ENCODE measurements at regions not wholly inside any gene's neighbourhood (a gene's known extent, or its start where the extent isn't known, plus 50 kb on each side); places are given as distances from the start of the nearest gene placed in this dataset.

DNA sequence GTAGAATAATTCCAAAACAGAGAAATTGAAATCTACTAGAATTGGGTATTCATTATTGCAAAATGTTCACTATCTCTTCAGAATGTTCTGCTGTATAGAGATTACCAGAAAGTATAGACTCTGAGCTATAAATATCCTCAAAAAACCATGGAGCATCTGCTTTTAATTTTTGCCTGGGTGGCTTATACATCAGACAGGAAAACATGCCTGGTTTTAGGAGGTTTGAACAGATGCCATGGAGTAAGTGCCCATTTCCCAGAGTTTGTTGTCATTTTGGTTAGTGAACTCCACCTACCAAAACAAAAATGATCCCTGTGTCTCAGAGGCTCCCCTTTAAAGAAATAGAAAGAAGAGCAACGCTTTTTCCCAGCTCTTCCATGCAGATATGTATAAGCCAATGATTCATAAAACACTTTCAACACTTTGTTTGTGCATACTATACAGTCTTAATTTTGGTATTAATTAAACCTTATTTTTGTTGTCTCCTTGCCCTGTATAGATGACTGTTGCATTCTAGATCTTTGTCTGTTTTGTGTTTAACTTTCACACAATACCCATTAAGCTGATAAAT is 68.7 kb downstream of the MEPE start:
- no peaks in the 10 kb centered on the region for H3K27me3 ChIP-seq
- no peak overlapping the region for H3K4me3 ChIP-seq
- H3K9me3 ChIP-seq: no peaks in the 10 kb centered on the region
- 73 to 100% methylated on average over 1 of the region's 1 CpG for WGBS, 2 donors (ENCODE audit: low coverage in 1 of 2)
- H3K27ac ChIP-seq: no peak overlapping the region
- no peak for TF ChIP-seq POLR2A (IDR thresholded peaks at IDR 0.05)
- TF ChIP-seq EP300 (IDR thresholded peaks at IDR 0.05): no peak
- H3K4me1 ChIP-seq: no peaks in the 10 kb centered on the region
- no peaks in the 10 kb centered on the region for H3K36me3 ChIP-seq
- ATAC-seq: no peak

DNA sequence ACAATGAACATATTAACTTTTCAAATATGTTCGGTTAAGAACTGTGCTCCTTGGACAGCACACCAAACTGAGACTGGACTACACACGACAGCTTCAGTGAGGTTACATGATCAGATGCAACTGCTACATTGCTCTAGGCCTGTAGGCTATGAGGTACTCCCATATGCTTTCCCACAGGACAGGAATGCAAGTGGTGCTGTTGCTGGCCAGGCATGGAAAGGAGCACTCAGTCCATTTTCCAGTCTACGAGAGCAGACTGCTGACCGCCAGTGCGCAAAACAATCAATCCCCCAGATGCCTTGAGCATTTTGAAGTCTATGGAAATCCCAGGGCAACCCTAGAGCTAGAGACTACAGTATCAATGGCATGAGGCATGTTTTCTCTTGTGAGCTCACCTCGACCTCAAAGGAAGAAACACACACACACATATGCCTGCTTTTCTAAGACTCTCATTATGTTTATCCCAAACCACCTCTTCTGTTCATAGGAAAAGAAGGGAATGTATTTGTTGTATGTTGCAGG is 70.8 kb upstream of the SPP1 start:
- no peak for ATAC-seq

DNA sequence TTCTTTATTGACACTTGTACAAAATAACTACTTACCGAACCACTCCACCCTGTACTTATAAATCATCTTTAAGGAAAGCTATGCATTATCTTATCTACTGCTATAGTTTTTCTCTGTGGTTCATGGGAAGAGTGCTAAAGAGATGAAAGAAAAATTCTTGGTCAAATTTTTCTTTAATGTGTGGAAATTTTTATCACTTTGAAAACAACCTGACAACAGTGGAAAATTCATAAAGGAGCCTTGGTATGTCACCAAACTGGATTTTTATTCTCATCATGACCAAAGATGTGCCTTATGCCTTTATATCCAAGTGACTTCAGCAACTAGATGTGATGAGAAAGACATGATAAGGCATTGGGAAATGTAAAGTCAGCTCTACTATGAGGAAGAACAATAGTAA is 67.2 kb upstream of the SPP1 start:
- H3K9me3 ChIP-seq: no peaks in the 10 kb centered on the region
- no peaks in the 10 kb centered on the region for H3K27me3 ChIP-seq
- no peak for ATAC-seq
- H3K36me3 ChIP-seq: no peaks in the 10 kb centered on the region
- H3K27ac ChIP-seq: no peak overlapping the region
- peaks cover 4 to 30% (median 5%) of the 10 kb centered on the region in 3 donors for H3K4me1 ChIP-seq
- TF ChIP-seq, protein P1, sequence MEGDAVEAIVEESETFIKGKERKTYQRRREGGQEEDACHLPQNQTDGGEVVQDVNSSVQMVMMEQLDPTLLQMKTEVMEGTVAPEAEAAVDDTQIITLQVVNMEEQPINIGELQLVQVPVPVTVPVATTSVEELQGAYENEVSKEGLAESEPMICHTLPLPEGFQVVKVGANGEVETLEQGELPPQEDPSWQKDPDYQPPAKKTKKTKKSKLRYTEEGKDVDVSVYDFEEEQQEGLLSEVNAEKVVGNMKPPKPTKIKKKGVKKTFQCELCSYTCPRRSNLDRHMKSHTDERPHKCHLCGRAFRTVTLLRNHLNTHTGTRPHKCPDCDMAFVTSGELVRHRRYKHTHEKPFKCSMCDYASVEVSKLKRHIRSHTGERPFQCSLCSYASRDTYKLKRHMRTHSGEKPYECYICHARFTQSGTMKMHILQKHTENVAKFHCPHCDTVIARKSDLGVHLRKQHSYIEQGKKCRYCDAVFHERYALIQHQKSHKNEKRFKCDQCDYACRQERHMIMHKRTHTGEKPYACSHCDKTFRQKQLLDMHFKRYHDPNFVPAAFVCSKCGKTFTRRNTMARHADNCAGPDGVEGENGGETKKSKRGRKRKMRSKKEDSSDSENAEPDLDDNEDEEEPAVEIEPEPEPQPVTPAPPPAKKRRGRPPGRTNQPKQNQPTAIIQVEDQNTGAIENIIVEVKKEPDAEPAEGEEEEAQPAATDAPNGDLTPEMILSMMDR (IDR thresholded peaks at IDR 0.05): no peak
- TF ChIP-seq EP300 (IDR thresholded peaks at IDR 0.05) (no peak), POLR2AphosphoS5 (IDR thresholded peaks at IDR 0.05) (no peak), POLR2A (IDR thresholded peaks at IDR 0.05) (no peak)
- H3K4me3 ChIP-seq: no peak overlapping the region
- WGBS, 2 donors (ENCODE audit: low coverage in 1 of 2): 67 to 86% methylated on average over 1 of the region's 1 CpG

More for the DNA sequence above, 70.8 kb upstream of the SPP1 start:
- Histone ChIP-seq H3K4me3 (no peak overlapping the region), H3K27ac (no peak overlapping the region), H3K4me1 (no peaks in the 10 kb centered on the region), H3K9me3 (no peaks in the 10 kb centered on the region), H3K36me3 (no peaks in the 10 kb centered on the region), H3K27me3 (no peaks in the 10 kb centered on the region)
- 61 to 88% methylated on average over 2 to 6 of the region's 6 CpGs for WGBS, 2 donors (ENCODE audit: low coverage in 1 of 2)
- TF ChIP-seq POLR2A (IDR thresholded peaks at IDR 0.05) (no peak), POLR2AphosphoS5 (IDR thresholded peaks at IDR 0.05) (no peak)

DNA sequence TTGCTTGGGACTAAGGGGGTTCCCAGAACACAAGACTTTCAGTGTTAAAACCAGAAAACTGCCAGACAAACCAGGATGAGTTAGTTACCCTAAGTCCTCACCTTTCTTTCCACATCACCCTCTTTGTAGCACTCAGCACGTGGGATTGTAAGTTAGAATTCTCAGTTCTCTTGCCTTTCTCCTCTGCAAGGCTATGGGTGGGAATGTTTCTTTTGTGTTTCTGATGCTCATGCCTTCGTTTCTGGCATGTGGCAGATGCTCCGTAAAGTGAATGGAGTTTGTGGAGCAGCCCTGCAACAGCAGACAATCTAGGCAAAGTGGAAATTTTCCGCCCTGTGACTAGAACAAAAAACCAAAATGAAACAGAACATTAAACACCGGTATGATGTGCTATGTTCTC is 64.7 kb upstream of the SPP1 start:
- TF ChIP-seq POLR2AphosphoS5 (IDR thresholded peaks at IDR 0.05) (no peak), EP300 (IDR thresholded peaks at IDR 0.05) (no peak), POLR2A (IDR thresholded peaks at IDR 0.05) (no peak)
- TF ChIP-seq, protein P1 (IDR thresholded peaks at IDR 0.05): no peak
- Histone ChIP-seq H3K4me3 (no peak overlapping the region), H3K36me3 (no peaks in the 10 kb centered on the region), H3K27me3 (no peaks in the 10 kb centered on the region), H3K9me3 (no peaks in the 10 kb centered on the region), H3K27ac (peak overlapping the region in 3 of 4 donors; percentile 2 to 35 (median 33)), H3K4me1 (peaks cover 4 to 37% (median 5%) of the 10 kb centered on the region in 3 donors)
- WGBS, 2 donors (ENCODE audit: low coverage in 1 of 2): 66 to 67% methylated on average over 4 to 5 of the region's 5 CpGs
- no peak for ATAC-seq

DNA sequence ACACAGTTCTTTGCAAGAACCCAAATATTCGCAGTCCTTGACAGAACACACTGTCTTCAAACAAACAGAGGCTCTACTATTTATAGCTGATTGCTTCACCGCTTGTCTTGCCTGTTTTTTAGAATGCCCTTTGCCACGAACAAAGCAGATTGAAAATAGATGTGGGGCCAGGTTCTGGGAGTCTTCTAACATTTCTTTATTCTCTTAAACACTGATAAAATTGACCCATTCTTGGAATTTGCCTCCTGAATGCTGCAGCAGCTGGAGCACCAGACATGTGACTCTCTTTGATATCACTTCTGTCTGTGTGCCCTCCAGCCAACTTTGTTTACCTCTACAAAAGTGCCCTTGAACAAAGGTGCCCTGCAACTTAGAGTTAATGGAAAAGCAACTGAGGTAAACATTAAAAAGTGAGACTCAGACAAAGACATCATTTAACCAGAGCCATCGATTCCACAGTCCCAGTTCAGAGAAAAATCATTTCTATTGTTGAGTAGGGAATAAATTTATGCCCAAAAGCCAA is 64.2 kb upstream of the SPP1 start:
- 23 to 37% methylated on average over 3 to 4 of the region's 4 CpGs for WGBS, 2 donors (ENCODE audit: low coverage in 1 of 2)
- H3K27ac ChIP-seq: peak overlapping the region in 3 of 4 donors; percentile 2 to 33 (median 8)
- peaks cover 4 to 37% (median 5%) of the 10 kb centered on the region in 3 donors for H3K4me1 ChIP-seq
- H3K36me3 ChIP-seq: no peaks in the 10 kb centered on the region
- no peak overlapping the region for H3K4me3 ChIP-seq
- H3K9me3 ChIP-seq: no peaks in the 10 kb centered on the region
- H3K27me3 ChIP-seq: no peaks in the 10 kb centered on the region
- TF ChIP-seq POLR2AphosphoS5 (IDR thresholded peaks at IDR 0.05) (no peak), EP300 (IDR thresholded peaks at IDR 0.05) (no peak), POLR2A (IDR thresholded peaks at IDR 0.05) (no peak)
- TF ChIP-seq, protein P1 (IDR thresholded peaks at IDR 0.05): no peak
- ATAC-seq: peak; percentile 39

Data from gastroesophageal sphincter (tissue), 4 donors.